ENCODE measurements at regions not wholly inside any gene's neighbourhood (a gene's known extent, or its start where the extent isn't known, plus 50 kb on each side); places are given as distances from the start of the nearest gene placed in this dataset.

GRCh38 chr1:170481000-170481399 lies 51.0 kb upstream of the GORAB start:
- no peak for TF ChIP-seq CTCF (conservative IDR thresholded peaks at IDR 0.05 in 1 of 2, IDR thresholded peaks at IDR 0.05 in 1 of 2; ENCODE audit: extremely low read depth in 1 of 2, insufficient read depth in 1 of 2, low read depth in 1 of 2, low read length in 2 of 2)
- no peak for TF ChIP-seq EZH2 (IDR thresholded peaks at IDR 0.05; ENCODE audit: borderline replicate concordance, low read length)
